ENCODE measurements at regions not wholly inside any gene's neighbourhood (a gene's known extent, or its start where the extent isn't known, plus 50 kb on each side); places are given as distances from the start of the nearest gene placed in this dataset.

DNA sequence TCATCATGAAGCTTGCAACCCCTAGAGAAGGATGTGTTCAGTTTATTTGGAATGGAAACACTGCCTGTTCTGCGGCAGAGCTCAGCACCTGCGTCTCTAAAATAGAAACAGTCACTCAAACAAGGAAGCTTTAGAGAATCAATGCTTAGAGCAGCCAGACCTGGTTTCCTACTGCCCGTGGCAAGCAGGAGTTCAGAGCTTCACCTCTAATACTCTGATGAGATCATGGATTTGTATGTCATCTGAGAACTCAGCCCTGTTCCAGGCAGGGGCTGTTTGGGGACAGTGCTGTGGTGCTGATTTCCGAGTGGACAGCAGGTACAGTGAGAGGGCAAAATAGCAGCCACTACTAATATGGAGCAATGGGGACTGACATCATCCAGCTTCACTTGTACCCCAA, 236.0 kb upstream of the IRX1 start:
- no peak for DNase-seq

DNA sequence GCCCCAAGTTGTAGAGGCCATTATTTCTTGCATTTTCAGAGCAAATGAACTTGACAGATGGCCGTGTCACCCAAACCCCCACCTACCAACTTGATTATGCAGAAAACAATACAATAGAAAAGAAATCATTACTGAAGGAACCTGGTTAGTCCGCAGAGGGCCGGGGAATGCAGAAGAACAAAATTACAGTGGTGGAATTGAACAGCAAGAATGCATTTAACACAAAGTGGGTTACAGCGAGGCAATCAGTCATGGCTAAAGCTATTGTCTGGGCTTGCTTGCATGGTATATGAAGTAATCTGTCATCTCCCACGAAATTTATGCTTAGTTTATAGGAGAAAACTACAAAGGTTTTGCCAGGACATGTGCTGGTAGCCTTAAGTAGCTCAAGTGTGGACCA, 238.3 kb upstream of the IRX1 start:
- DNase-seq, result no peak

- DNase-seq, result no peak
Measured at GRCh38 chr5:3356016-3356415, 239.6 kb upstream of the IRX1 start.

GRCh38 chr5:3355126-3355525, 240.5 kb upstream of the IRX1 start:
- DNase-seq, result no peak

GRCh38 chr5:3354606-3355005, 241.0 kb upstream of the IRX1 start:
- DNase-seq, result no peak

- DNase-seq, result no peak
Measured at GRCh38 chr5:3353561-3353960, 242.1 kb upstream of the IRX1 start.

DNA sequence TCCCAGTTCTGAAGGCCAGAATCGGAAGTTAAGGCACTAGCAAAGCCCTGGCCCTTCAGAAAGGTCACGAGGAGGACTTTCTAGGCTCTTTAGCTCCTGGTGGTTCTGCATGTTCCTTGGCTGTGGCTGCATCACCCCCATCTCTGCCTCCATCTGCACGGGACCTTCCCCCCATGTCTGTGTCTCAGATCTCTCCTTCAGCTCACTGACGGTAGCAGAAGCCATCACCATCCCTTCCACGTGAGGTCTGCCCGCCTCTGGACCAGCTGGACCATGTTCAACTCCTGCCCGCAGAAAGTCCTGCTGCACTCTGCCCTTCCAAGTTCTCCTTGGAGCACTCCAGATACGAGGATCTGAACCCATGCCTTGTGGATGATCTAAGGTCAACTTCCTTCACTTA, 242.9 kb upstream of the IRX1 start:
- DNase-seq, result no peak

DNA sequence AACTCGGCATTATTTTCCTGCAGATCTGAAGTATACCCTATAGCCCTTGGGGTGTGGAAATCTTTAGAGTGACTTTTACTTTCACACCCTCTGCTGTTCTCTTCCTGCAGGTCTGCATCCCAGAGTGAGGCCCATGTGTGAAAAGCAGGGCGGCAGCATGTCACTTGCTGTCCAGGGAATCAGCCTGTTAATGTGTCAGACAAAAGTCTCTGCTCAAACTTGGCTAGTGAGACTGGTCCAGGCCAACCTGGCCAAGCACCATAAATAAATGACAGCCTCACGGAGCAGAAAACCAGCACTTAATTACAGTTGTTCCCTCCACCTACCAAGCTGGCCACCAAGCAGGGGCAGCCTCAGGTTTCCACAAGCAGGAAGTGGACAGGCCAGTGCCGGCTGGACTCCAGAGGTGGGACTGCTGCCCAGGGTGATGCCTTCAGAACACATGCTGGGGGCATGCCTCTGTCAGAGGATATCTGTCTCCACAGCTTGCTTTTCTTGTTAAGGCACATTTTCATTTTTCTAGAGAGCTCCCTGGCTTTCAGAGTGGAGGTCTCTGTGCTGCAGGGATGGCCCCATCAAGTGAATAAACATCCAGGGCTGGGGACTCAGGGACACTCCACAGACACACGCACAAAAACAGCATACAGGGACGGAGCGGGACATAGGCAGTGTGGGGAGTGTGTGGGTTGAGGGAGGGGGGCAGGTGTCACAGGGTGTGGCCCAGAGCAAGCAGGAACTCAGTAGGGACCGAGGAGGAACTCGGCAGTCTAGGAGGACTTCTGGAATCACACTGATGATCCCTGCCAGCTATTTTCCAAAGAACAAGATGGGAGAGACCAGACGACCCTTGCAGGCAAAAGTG, 243.8 kb upstream of the IRX1 start:
- DNase-seq, result no peak

DNA sequence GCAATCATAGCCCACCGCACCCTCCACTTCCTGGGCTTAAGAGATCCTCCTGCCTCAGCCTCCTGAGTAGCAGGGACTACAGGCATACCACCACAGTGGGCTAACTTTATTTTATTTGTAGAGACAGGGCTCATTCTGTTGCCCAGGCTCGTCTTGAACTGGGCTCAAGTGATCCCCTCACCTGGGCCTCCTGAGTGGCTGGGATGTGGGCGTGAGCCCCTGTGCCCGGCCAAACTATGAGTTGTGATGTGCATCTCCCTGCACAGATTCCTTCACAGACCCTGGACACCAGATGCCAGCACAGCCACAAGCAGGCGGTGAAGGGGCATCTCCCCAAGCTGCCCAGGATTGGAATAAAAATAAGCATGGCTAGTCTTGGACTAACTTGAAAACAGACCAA, 244.9 kb upstream of the IRX1 start:
- DNase-seq, result no peak

DNA sequence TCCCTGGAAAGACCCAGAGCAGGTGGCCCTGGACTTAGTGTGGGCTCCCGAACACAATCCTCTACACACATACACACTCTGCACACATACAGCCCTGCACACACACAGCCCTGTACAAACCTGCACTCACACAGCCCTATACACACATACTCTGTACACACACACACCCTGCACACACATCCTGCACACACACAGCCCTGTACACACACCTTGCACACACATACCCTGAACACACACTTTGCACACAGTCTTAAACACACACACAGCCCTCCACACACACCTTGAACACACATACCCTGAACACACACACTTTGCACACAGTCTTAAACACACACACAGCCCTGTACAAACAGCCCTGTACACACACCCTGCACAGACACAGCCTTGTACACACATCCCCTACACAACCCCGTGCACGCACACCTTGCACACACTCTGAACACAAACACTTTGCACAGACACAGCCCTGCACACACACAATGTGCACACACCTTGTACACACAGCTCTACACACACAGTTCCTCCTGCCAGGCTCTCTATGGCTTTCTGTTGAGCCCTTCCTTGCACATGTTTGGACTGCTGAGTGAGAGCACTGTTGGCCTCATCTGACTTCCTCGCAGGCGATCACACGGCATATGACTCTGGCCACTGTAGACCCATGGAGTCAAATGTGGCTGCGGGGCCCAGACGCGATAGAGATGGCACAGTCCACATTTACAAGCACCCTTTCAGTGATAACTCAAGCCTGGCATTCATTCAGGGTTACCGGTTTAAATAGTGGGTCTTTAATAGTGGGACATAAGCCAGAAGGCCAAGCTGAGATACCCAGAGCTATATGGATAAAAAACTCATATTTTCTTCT, 245.7 kb upstream of the IRX1 start:
- DNase-seq, result no peak

- no peak for DNase-seq
Measured at GRCh38 chr5:3348576-3349535, 246.8 kb upstream of the IRX1 start.

DNA sequence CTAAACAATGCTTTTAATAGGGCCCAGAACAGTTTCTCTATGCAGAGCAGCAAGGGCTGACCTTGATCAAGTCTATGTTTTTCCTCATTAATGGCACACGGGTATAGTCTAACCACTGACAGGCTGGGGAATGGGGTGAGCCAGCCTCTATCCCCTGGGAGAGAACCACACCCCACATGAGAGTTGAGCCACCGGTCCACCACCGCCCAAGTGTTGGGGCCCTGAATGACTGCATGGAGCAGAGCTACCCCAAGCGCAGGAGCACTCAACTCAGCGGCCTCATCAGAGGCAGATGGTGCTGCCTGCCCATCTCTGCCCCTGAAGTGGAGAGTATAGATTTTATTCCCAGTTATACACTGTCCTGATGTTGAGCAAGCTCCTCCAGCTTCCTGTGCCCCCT, 247.9 kb upstream of the IRX1 start:
- DNase-seq, result no peak

DNA sequence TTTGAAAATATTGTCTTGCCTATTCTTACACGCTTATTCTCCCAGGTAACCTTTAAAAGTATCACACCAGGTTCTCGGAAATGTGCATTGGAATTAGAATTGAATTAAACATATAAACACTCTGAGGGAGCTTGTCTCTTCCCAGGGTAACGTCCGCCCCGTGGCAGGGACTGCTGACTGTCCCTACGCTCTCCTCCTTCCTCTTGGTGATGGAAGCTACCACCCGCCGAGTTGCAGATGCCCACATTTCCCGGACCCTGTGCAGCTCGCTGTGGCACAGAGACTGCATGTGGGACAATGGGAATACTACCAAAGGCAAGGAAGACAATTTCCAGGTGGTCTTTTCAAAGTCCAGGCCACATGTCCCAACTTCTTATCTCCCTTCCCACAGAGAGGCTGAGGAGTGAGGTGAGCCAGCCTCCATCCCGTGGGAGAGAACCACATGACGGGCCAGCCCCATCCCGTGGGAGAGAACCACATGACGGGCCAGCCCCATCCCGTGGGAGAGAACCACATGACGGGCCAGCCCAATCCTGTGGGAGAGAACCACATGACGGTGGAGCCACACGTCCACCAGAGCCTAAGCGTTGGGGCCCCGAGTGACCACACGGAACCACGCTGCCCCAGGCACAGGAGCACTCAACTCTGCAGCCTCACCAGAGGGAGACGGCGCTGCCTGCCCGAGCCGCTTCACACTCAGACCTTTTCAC, 249.4 kb upstream of the IRX1 start:
- no peak for DNase-seq

DNA sequence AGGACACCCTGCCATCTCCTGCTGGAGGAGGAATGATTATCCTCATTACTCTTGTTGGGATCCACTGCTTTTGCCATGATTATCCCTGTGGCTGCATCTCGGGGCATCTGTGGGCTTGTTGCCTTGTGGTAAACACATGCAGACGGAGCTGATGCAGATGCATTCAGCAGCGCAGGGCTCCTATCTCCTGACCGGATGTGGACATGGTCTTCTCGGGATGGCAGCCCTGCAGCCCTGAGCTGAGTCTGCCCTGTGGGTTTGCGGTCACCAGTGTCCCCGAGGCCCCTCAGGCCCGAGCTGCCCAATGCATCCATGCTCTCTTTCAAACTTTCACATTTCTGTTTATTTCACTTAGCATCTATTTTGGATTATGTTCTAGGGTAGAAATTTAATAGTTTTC, 250.4 kb upstream of the IRX1 start:
- no peak for DNase-seq

DNA sequence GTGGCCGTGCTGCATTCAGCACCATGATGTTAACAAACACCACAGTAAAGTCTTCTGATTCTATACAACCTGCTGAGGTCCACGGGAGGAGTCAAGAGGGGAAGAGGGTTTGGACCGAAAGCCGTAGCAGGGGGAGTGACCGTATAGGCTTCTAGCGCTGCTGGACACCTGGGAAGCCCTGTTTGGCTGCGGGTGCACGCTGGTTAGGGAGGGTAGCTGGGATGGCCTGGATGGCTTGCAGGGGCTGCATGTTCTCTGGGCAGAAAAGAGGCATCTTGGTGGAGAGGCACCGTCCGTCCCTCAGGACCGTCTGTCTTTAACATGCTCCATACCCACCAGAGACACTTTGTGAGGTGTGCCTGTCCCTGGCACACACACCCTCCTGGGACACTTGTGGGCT, 251.0 kb upstream of the IRX1 start:
- DNase-seq, result no peak

DNA sequence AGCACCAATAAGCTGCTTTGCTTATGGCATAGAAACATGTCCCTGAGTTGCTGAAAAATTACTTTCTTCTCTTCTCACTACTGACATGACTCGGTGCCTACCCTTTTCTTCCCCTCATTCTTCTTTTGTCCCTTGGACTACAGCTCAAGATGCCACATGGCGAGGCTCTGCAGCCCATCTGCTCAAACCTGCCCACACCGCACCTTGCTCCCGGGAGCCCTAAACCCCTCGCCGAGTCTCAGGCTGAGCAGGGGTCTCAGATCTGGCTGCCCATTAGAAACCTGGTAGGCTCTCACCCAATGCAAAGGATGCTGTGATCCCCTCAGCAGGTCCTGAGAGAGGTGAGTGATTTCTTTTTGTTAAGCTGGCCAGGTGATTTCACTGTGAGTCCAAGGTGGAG, 251.7 kb upstream of the IRX1 start:
- no peak for DNase-seq

GRCh38 chr5:3343211-3343610, 252.4 kb upstream of the IRX1 start:
- DNase-seq, result no peak

GRCh38 chr5:3342271-3343100, 253.1 kb upstream of the IRX1 start:
- no peak for DNase-seq

DNA sequence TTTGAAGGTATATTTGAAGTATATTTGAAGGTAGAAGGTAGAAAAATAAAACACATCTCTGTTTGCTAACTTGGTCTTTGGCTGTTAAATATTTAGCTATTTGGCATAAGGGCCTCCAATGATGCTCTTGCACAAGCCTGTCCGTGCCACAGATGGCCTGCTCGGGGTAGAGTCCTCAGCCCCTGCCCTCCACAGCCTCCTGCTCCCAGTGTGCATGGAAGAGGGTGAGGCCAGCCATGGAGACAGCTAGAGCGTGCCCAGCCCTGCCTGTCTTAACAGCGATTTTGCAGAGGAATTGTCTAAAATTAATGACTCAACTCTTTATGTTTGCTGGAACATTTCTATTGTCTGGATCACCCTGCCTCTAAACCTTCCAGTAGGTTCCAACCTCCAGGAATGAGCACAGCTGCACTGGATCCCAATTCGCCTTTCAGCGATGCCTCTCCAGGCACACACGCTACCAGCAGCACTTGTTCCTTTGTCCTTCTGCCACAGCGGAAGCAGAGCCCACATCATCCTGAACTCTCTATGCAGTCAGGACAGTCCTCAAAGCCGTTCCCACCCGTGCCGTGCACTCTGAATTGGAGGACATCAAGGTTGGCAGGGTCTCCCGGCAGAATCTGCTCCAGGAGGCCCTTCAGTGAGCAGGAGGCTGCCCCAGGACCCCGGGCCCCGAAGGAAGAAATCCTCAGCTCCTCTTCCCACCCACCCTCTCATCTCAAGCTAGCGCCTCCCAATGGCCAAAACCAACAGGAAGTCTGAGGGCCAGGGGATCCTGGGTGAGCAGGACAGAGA, 254.0 kb upstream of the IRX1 start:
- DNase-seq, result no peak

DNA sequence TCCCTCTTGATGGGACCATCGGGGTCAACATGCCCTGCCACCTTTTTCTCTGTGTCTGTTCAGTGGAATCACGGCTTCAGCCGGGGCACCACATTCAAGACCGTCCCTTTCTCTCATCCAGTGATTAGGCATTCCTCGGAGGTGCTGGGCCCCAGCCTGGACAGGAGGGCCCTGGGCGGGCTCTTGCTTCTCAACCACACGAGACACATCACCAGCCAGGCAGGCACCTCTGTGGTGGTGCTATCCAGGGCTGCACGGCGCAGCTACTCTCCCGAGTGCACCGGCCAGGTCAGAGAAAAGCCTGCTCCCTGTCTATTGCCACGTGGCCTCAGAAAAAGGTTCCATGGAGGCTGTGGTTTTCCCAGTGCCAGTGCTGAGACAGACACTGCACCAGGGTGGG, 255.2 kb upstream of the IRX1 start:
- DNase-seq, result no peak

DNA sequence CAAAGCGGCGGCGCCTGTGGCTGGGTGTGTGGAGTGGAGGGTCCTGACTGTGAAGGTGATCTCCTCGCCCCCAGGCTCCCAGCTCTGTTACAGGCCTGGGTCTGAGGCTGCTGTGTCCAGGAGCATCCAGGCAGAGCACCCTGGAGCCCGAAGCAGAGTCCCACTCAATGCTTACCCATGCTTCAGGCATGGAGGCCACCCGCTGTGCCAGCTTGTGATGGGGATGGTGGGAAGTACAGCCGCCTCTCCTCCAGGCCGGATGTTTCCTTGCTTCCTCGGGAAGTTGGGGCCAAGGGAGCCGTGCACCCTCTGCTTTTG, 255.9 kb upstream of the IRX1 start:
- DNase-seq, result no peak

Data from activated CD4-positive, alpha-beta T cell treated with anti-CD3 and anti-CD28 coated beads for 4 hours (primary cell).